Hepatocyte (in vitro differentiated cells): ENCODE measurements at regions not wholly inside any gene's neighbourhood (a gene's known extent, or its start where the extent isn't known, plus 50 kb on each side); places are given as distances from the start of the nearest gene placed in this dataset.

ENCODE experiments used
- DNase-seq: peaks from one replicate; pipeline ENCODE4 v3.0.0-alpha.2; 2016; ENCODE audit warnings: low spot score
- H2AFZ ChIP-seq: fragments of 200-600 bp; sonication (generic); 2 replicates; pipeline ENCODE4 v1.6.0; 2016; ENCODE audit warnings: antibody characterized with exemption, mild to moderate bottlenecking
- H3K27ac ChIP-seq: fragments of 200-600 bp; sonication (generic); 2 replicates; pipeline ENCODE4 v1.5.1; 2016; ENCODE audit warnings: mild to moderate bottlenecking
- H3K27me3 ChIP-seq: fragments of 200-600 bp; sonication (generic); 2 replicates; pipeline ENCODE4 v1.6.1; 2016
- H3K36me3 ChIP-seq: fragments of 200-600 bp; sonication (generic); replicated peaks from 2 replicates; pipeline ENCODE4 v1.5.1; 2016; ENCODE audit warnings: low read depth; ENCODE audit not compliant: insufficient read depth
- H3K4me1 ChIP-seq: fragments of 200-600 bp; sonication (generic); 2 replicates; pipeline ENCODE4 v1.5.1; 2016; ENCODE audit warnings: mild to moderate bottlenecking, moderate library complexity; ENCODE audit not compliant: insufficient read depth
- H3K4me2 ChIP-seq: fragments of 200-600 bp; sonication (generic); 2 replicates; pipeline ENCODE4 v1.6.0; 2016
- H3K4me3 ChIP-seq: fragments of 200-600 bp; sonication (generic); 2 replicates; pipeline ENCODE4 v1.5.1; 2016; ENCODE audit warnings: mild to moderate bottlenecking
- H3K79me2 ChIP-seq: fragments of 200-600 bp; sonication (generic); 2 replicates; pipeline ENCODE4 v1.6.0; 2017; ENCODE audit warnings: mild to moderate bottlenecking
- H3K9me2 ChIP-seq: fragments of 200-600 bp; sonication (generic); replicated peaks from 2 replicates; pipeline ENCODE4 v1.6.0; 2017; ENCODE audit warnings: mild to moderate bottlenecking; ENCODE audit not compliant: insufficient read depth
- H3K9me3 ChIP-seq: fragments of 200-600 bp; sonication (generic); 2 replicates; pipeline ENCODE4 v1.5.1; 2016; ENCODE audit warnings: low read depth, mild to moderate bottlenecking
- H4K20me1 ChIP-seq: fragments of 200-600 bp; sonication (generic); 2 replicates; pipeline ENCODE4 v1.6.0; 2016; ENCODE audit warnings: mild to moderate bottlenecking; ENCODE audit not compliant: insufficient read depth, poor library complexity, severe bottlenecking
- CTCF ChIP-seq: fragments of 200-600 bp; sonication (generic); IDR thresholded peaks from 2 replicates; pipeline ENCODE4 v1.5.1; 2016; ENCODE audit warnings: antibody characterized with exemption, mild to moderate bottlenecking; ENCODE audit not compliant: poor library complexity
- EZH2 ChIP-seq: fragments of 200-600 bp; sonication (generic); IDR thresholded peaks from 2 replicates; pipeline ENCODE4 v1.6.1; 2016; ENCODE audit warnings: antibody characterized with exemption, mild to moderate bottlenecking, borderline replicate concordance
- EZH2phosphoT487 ChIP-seq: fragments of 200-600 bp; sonication (generic); IDR thresholded peaks from one replicate; pipeline ENCODE4 v1.6.1; 2018; ENCODE audit warnings: antibody characterized with exemption, mild to moderate bottlenecking, low read depth, moderate library complexity; ENCODE audit not compliant: unreplicated experiment, severe bottlenecking
- WGBS: methylation state at CpG from one replicate; pipeline ENCODE4 v1.1.6; 2016; ENCODE audit warnings: low lambda C conversion rate; ENCODE audit errors: missing lambda C conversion rate; 5-methylcytosine and 5-hydroxymethylcytosine counted together

- no peaks in the 10 kb centered on the region for H3K36me3 ChIP-seq
- no peak overlapping the region for H3K27ac ChIP-seq
- H4K20me1 ChIP-seq: no peaks in the 10 kb centered on the region
- H3K27me3 ChIP-seq: no peaks in the 10 kb centered on the region
- no peaks in the 10 kb centered on the region for H3K79me2 ChIP-seq
- no peak overlapping the region for H3K4me2 ChIP-seq
- no peak overlapping the region for H3K4me3 ChIP-seq
- no peak for TF ChIP-seq EZH2phosphoT487
- no peak for TF ChIP-seq CTCF
- no peak for TF ChIP-seq EZH2
- no peaks in the 10 kb centered on the region for H3K9me3 ChIP-seq
- DNase-seq: no peak
- no peaks in the 10 kb centered on the region for H3K4me1 ChIP-seq
- H2AFZ ChIP-seq: no peak overlapping the region
- no peaks in the 10 kb centered on the region for H3K9me2 ChIP-seq
Measured at GRCh38 chr17:69874175-69874670, 200.8 kb upstream of the KCNJ16 start.

GRCh38 chr17:69876757-69877156 lies 198.3 kb upstream of the KCNJ16 start:
- TF ChIP-seq CTCF (no peak), EZH2 (no peak), EZH2phosphoT487 (no peak)
- Histone ChIP-seq H3K4me1 (no peaks in the 10 kb centered on the region), H4K20me1 (no peaks in the 10 kb centered on the region), H3K4me3 (no peak overlapping the region), H3K9me3 (no peaks in the 10 kb centered on the region), H3K79me2 (no peaks in the 10 kb centered on the region), H3K4me2 (no peak overlapping the region), H2AFZ (no peak overlapping the region), H3K27ac (no peak overlapping the region), H3K9me2 (no peaks in the 10 kb centered on the region), H3K27me3 (no peaks in the 10 kb centered on the region), H3K36me3 (no peaks in the 10 kb centered on the region)
- DNase-seq: no peak

GRCh38 chr17:69878661-69879060 lies 196.4 kb upstream of the KCNJ16 start:
- H3K9me3 ChIP-seq: no peaks in the 10 kb centered on the region
- 98% methylated on average over 2 of the region's 2 CpGs for WGBS
- DNase-seq: no peak
- H3K27ac ChIP-seq: no peak overlapping the region
- H3K4me2 ChIP-seq: no peak overlapping the region
- no peak overlapping the region for H3K4me3 ChIP-seq
- H3K27me3 ChIP-seq: no peaks in the 10 kb centered on the region
- H3K36me3 ChIP-seq: no peaks in the 10 kb centered on the region
- TF ChIP-seq EZH2phosphoT487 (no peak), CTCF (no peak), EZH2 (no peak)
- H2AFZ ChIP-seq: no peak overlapping the region
- H4K20me1 ChIP-seq: no peaks in the 10 kb centered on the region
- H3K4me1 ChIP-seq: no peaks in the 10 kb centered on the region
- no peaks in the 10 kb centered on the region for H3K9me2 ChIP-seq
- H3K79me2 ChIP-seq: no peaks in the 10 kb centered on the region

- WGBS: 81% methylated on average over 1 of the region's 1 CpG
- H3K4me2 ChIP-seq: no peak overlapping the region
Measured at GRCh38 chr17:69879576-69879975, 195.4 kb upstream of the KCNJ16 start.

More at GRCh38 chr17:69879576-69879975, 195.4 kb upstream of the KCNJ16 start:
- H3K4me1 ChIP-seq: no peaks in the 10 kb centered on the region
- no peak overlapping the region for H2AFZ ChIP-seq
- H4K20me1 ChIP-seq: no peaks in the 10 kb centered on the region
- H3K9me2 ChIP-seq: no peaks in the 10 kb centered on the region
- H3K36me3 ChIP-seq: no peaks in the 10 kb centered on the region
- no peak for TF ChIP-seq CTCF
- no peaks in the 10 kb centered on the region for H3K9me3 ChIP-seq
- H3K27me3 ChIP-seq: no peaks in the 10 kb centered on the region
- no peaks in the 10 kb centered on the region for H3K79me2 ChIP-seq
- no peak for DNase-seq
- H3K4me3 ChIP-seq: no peak overlapping the region
- no peak overlapping the region for H3K27ac ChIP-seq
